Uterus (tissue), 2 donors: ENCODE measurements at regions not wholly inside any gene's neighbourhood (a gene's known extent, or its start where the extent isn't known, plus 50 kb on each side); places are given as distances from the start of the nearest gene placed in this dataset.
"Not testable (repeated sequence)": the region's sequence is repeated elsewhere in the genome, so short reads cannot be mapped to it uniquely, and the experiment has no call there.

ENCODE experiments used
- POLR2A ChIP-seq, 2 donors: fragments of 450-650 bp; IDR thresholded peaks; one replicate each; pipeline ENCODE4 v1.6.1; 2016; ENCODE audit warnings: antibody characterized with exemption in 2 of 2, mild to moderate bottlenecking in 1 of 2, moderate library complexity in 1 of 2
- TF ChIP-seq, protein P1 (sequence below), 4 experiments: fragments of 200-600 bp in 2 of 4; fragments of 450-650 bp in 2 of 4; sonication (generic) in 2 of 4; IDR thresholded peaks; one replicate each; pipeline ENCODE4 v1.5.1; 2016 to 2019; ENCODE audit warnings: antibody characterized with exemption in 4 of 4, mild to moderate bottlenecking in 2 of 4, moderate library complexity in 1 of 4

- TF ChIP-seq, protein P1, sequence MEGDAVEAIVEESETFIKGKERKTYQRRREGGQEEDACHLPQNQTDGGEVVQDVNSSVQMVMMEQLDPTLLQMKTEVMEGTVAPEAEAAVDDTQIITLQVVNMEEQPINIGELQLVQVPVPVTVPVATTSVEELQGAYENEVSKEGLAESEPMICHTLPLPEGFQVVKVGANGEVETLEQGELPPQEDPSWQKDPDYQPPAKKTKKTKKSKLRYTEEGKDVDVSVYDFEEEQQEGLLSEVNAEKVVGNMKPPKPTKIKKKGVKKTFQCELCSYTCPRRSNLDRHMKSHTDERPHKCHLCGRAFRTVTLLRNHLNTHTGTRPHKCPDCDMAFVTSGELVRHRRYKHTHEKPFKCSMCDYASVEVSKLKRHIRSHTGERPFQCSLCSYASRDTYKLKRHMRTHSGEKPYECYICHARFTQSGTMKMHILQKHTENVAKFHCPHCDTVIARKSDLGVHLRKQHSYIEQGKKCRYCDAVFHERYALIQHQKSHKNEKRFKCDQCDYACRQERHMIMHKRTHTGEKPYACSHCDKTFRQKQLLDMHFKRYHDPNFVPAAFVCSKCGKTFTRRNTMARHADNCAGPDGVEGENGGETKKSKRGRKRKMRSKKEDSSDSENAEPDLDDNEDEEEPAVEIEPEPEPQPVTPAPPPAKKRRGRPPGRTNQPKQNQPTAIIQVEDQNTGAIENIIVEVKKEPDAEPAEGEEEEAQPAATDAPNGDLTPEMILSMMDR (IDR thresholded peaks at IDR 0.05), result not testable (repeated sequence)
- not testable (repeated sequence) for TF ChIP-seq POLR2A (IDR thresholded peaks at IDR 0.05)
Measured at GRCh38 chr16:15247971-15248370, 130.1 kb downstream of the NPIPA5 start.
